ENCODE measurements at regions not wholly inside any gene's neighbourhood (a gene's known extent, or its start where the extent isn't known, plus 50 kb on each side); places are given as distances from the start of the nearest gene placed in this dataset.

- Mint-ChIP-seq H3K27ac (no peak overlapping the region), H3K4me1 (ENCODE audit: low read depth) (peaks cover 13% of the 10 kb centered on the region), H3K36me3 (ENCODE audit: low read depth) (peaks cover 6% of the 10 kb centered on the region), H3K9me3 (peaks cover 20% of the 10 kb centered on the region), H3K4me3 (no peak overlapping the region), H3K27me3 (ENCODE audit: insufficient read depth) (peaks cover 7% of the 10 kb centered on the region)
- no peak for DNase-seq
- no peak for TF ChIP-seq CTCF (IDR thresholded peaks at IDR 0.05)
Observed at GRCh38 chr13:44292545-44292944, 81.1 kb upstream of the SERP2 start.

DNA sequence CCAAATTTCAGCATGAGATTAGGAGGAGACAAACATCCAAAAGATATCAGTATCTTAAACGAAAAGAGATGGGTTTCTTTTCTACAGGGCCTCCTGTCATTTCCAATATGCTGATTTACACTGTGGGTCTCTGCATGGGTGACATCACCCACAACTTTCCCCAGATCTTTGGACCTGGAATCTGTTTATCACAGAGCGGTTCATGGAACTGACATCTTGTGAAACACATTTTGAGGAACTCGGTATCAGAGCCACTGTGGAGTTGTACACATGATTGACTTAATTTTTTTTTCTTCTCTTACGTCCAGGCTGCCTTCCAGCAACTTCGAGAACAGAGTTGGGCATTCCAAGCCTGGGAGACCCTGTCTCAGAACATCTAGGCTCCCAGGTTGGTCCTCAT lies 80.2 kb upstream of the SERP2 start:
- no peak for TF ChIP-seq CTCF (IDR thresholded peaks at IDR 0.05)
- peak overlapping the region; percentile 47 for H3K27ac Mint-ChIP-seq
- H3K4me3 Mint-ChIP-seq = peak overlapping the region; percentile 60; the same call in 1 of the 2 replicates
- DNase-seq = no peak
- peaks cover 7% of the 10 kb centered on the region for H3K27me3 Mint-ChIP-seq (ENCODE audit: insufficient read depth)
- H3K36me3 Mint-ChIP-seq (ENCODE audit: low read depth) = peaks cover 6% of the 10 kb centered on the region
- peaks cover 20% of the 10 kb centered on the region for H3K4me1 Mint-ChIP-seq (ENCODE audit: low read depth)
- peaks cover 20% of the 10 kb centered on the region for H3K9me3 Mint-ChIP-seq

DNA sequence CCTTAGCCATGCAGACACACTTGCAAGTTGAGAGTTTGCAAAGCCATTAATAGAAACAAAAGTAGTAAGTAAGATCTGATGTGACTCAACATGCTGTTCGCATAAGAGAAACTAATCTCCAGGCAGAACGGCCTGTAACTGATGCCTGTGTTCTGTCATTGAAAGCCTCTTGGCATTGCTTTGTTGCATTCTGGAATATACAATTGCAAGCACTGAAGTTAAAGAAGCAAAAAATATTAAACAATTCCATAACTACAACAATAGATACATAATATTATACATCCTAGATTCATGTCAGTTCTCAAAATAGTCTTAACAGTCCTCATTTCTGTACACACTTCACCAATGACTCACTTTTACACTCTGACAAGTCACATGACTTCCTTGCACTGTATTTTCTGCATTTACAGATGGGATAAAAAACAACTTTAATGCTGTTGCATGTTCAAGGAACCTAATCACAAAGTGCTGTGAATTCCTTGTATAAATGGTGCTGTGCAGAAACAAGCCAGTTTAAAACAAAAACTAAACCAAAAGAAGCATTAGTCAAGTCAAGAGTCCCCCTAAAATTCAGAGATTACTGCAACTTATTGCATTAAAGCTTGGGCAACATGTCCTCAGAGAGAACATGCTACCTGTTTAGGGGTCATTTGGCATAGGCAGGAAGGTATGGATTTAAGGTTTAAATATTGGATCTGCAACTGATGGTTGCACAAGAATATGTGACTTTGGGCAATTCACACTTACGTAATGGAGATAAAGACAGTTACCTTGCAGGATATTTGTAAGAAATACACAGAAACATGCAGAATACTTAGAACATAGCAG lies 79.5 kb upstream of the SERP2 start:
- DNase-seq = peak; percentile 26
- TF ChIP-seq CTCF (IDR thresholded peaks at IDR 0.05) = no peak
- peaks cover 7% of the 10 kb centered on the region for H3K27me3 Mint-ChIP-seq (ENCODE audit: insufficient read depth)
- H3K4me3 Mint-ChIP-seq = peak overlapping the region; percentile 60
- H3K27ac Mint-ChIP-seq = peak overlapping the region; percentile 47
- peaks cover 6% of the 10 kb centered on the region for H3K36me3 Mint-ChIP-seq (ENCODE audit: low read depth)
- peaks cover 28% of the 10 kb centered on the region for H3K4me1 Mint-ChIP-seq (ENCODE audit: low read depth)
- H3K9me3 Mint-ChIP-seq = peaks cover 20% of the 10 kb centered on the region

DNA sequence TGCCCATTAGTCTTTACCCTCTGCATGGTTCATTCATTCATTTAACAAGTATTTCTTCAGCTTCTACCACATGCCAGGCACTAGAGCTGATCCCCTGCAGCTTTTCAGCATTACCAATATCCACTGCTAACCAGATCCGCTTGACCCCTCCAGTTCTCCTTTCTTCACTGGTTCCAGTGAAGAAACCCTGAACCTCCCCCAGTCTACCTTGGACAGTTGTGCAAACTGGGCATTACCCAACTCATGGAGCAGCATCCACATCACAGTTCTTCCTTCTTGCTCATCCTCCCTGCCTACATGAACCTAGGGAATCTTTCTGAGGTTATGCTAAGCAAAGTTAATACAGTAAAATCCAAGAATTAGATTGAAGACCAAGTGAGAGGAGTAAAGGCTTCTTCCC lies 78.7 kb upstream of the SERP2 start:
- peaks cover 20% of the 10 kb centered on the region for H3K9me3 Mint-ChIP-seq
- H3K27ac Mint-ChIP-seq = no peak overlapping the region
- DNase-seq = no peak
- peaks cover 7% of the 10 kb centered on the region for H3K27me3 Mint-ChIP-seq (ENCODE audit: insufficient read depth)
- peaks cover 6% of the 10 kb centered on the region for H3K36me3 Mint-ChIP-seq (ENCODE audit: low read depth)
- no peak overlapping the region for H3K4me3 Mint-ChIP-seq
- H3K4me1 Mint-ChIP-seq (ENCODE audit: low read depth) = peaks cover 33% of the 10 kb centered on the region
- TF ChIP-seq CTCF (IDR thresholded peaks at IDR 0.05) = no peak

DNA sequence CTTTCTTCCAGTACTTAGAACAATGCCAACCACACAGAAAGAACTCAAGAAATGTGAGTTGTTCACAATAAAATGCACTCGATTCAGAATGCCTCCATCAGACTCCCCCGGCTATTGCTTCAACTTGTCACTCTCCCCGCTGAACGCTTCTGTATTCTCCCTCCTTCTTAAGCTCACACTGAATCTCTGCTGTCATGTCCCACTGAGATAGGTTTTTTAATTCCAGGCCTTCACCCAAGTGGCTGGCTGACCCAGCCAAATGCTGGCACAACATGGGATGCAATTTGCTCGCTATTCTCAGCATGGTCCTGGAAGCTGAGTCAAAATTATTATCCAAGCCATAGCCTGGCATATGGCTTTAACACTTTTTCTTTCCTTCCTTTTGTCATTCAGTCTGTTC lies 76.8 kb upstream of the SERP2 start:
- Mint-ChIP-seq H3K9me3 (peaks cover 15% of the 10 kb centered on the region), H3K27ac (no peak overlapping the region), H3K4me1 (ENCODE audit: low read depth) (peaks cover 52% of the 10 kb centered on the region), H3K4me3 (no peak overlapping the region), H3K27me3 (ENCODE audit: insufficient read depth) (peaks cover 4% of the 10 kb centered on the region), H3K36me3 (ENCODE audit: low read depth) (peaks cover 7% of the 10 kb centered on the region)
- DNase-seq = no peak
- TF ChIP-seq CTCF (IDR thresholded peaks at IDR 0.05) = no peak

Data from HFFc6 (cell line).